HEK293 (cell line): ENCODE measurements at regions not wholly inside any gene's neighbourhood (a gene's known extent, or its start where the extent isn't known, plus 50 kb on each side); places are given as distances from the start of the nearest gene placed in this dataset.

ENCODE experiments used
- CTCF ChIA-PET: fragments of 350-600 bp; formaldehyde crosslinking; extraction: SDS; loops from one replicate; lab custom pipeline; 2021; ENCODE audit warnings: antibody characterized with exemption; lab: Yijun Ruan, JAX
- POLR2A ChIA-PET: fragments of 300-600 bp; formaldehyde crosslinking; extraction: SDS; loops from one replicate; lab custom pipeline; 2020; ENCODE audit warnings: antibody characterized with exemption, inconsistent platforms; lab: Yijun Ruan, JAX
- H3K27ac ChIP-seq: fragments of 200-500 bp; sonication (Bioruptor generic); 2 replicates; pipeline ENCODE4 v1.5.1; 2014; ENCODE audit warnings: low read depth, low read length, control low read depth, inconsistent platforms; ENCODE audit errors: extremely low read depth
- H3K36me3 ChIP-seq, 2 experiments: fragments of 200-500 bp in 1 of 2; sonication (Bioruptor generic) in 1 of 2; 1 replicate in 1 of 2; 2 replicates in 1 of 2; pipeline ENCODE4 v1.5.1; 2014 to 2017; ENCODE audit warnings: inconsistent platforms in 2 of 2, low read length in 2 of 2; ENCODE audit not compliant: control insufficient read depth in 2 of 2, insufficient read depth in 1 of 2
- H3K4me1 ChIP-seq: fragments of 200-500 bp; sonication (Bioruptor generic); 2 replicates; pipeline ENCODE4 v1.5.1; 2014; ENCODE audit warnings: mild to moderate bottlenecking, low read length, inconsistent platforms; ENCODE audit not compliant: control insufficient read depth, insufficient read depth
- H3K4me3 ChIP-seq: 2 replicates; pipeline ENCODE4 v1.5.1; 2011; ENCODE audit warnings: low read depth, mild to moderate bottlenecking, control low read depth, low read length, moderate library complexity
- H3K9me3 ChIP-seq: fragments of 200-500 bp; sonication (Bioruptor generic); 2 replicates; pipeline ENCODE4 v1.5.1; 2014; ENCODE audit warnings: low read depth, low read length, inconsistent platforms; ENCODE audit not compliant: control insufficient read depth, insufficient read depth
- FEZF1 ChIP-seq: fragments of 450-650 bp; formaldehyde crosslinking; IDR thresholded peaks from 2 replicates; pipeline ENCODE4 v1.5.1; 2016; ENCODE audit warnings: missing biosample characterization, missing genetic modification characterization
- OSR2 ChIP-seq: fragments of 450-650 bp; formaldehyde crosslinking; IDR thresholded peaks from 2 replicates; pipeline ENCODE4 v1.5.1; 2016; ENCODE audit warnings: missing biosample characterization, missing genetic modification characterization
- SP7 ChIP-seq: fragments of 450-650 bp; formaldehyde crosslinking; IDR thresholded peaks from 2 replicates; pipeline ENCODE4 v1.5.1; 2016; ENCODE audit warnings: missing biosample characterization, missing genetic modification characterization
- WT1 ChIP-seq: fragments of 450-650 bp; formaldehyde crosslinking; IDR thresholded peaks from 2 replicates; pipeline ENCODE4 v1.5.1; 2016; ENCODE audit warnings: missing biosample characterization, missing genetic modification characterization
- ZBTB20 ChIP-seq: fragments of 450-650 bp; formaldehyde crosslinking; IDR thresholded peaks from 2 replicates; pipeline ENCODE4 v1.5.1; 2016; ENCODE audit warnings: missing biosample characterization, missing genetic modification characterization
- ZNF239 ChIP-seq: fragments of 450-650 bp; formaldehyde crosslinking; IDR thresholded peaks from 2 replicates; pipeline ENCODE4 v1.5.1; 2016; ENCODE audit warnings: missing biosample characterization, missing genetic modification characterization
- ZNF335 ChIP-seq: fragments of 450-650 bp; formaldehyde crosslinking; conservative IDR thresholded peaks from 2 replicates; pipeline ENCODE4 v1.5.1; 2016; ENCODE audit warnings: missing biosample characterization, missing genetic modification characterization
- ZNF350 ChIP-seq: fragments of 450-650 bp; formaldehyde crosslinking; IDR thresholded peaks from 2 replicates; pipeline ENCODE4 v1.5.0; 2017; ENCODE audit warnings: missing biosample characterization, mild to moderate bottlenecking, missing genetic modification characterization
- ZNF391 ChIP-seq: fragments of 450-650 bp; formaldehyde crosslinking; IDR thresholded peaks from 2 replicates; pipeline ENCODE4 v1.5.1; 2016; ENCODE audit warnings: low read depth, missing biosample characterization, missing genetic modification characterization, borderline replicate concordance
- ZNF398 ChIP-seq: fragments of 450-650 bp; formaldehyde crosslinking; IDR thresholded peaks from 2 replicates; pipeline ENCODE4 v1.5.1; 2017; ENCODE audit warnings: missing biosample characterization, missing genetic modification characterization
- ZNF404 ChIP-seq: fragments of 450-650 bp; formaldehyde crosslinking; IDR thresholded peaks from 2 replicates; pipeline ENCODE4 v1.5.1; 2017; ENCODE audit warnings: missing biosample characterization, missing genetic modification characterization
- ZNF510 ChIP-seq: fragments of 450-650 bp; formaldehyde crosslinking; IDR thresholded peaks from 2 replicates; pipeline ENCODE4 v1.5.1; 2018; ENCODE audit warnings: mild to moderate bottlenecking, missing genetic modification characterization, missing biosample characterization; ENCODE audit not compliant: insufficient replicate concordance
- ZNF544 ChIP-seq: fragments of 450-650 bp; formaldehyde crosslinking; IDR thresholded peaks from 2 replicates; pipeline ENCODE4 v1.5.0; 2017; ENCODE audit warnings: missing biosample characterization, missing genetic modification characterization
- ZNF610 ChIP-seq: fragments of 450-650 bp; formaldehyde crosslinking; IDR thresholded peaks from 2 replicates; pipeline ENCODE4 v1.5.1; 2016; ENCODE audit warnings: missing biosample characterization, missing genetic modification characterization, borderline replicate concordance
- ZNF623 ChIP-seq: fragments of 450-650 bp; formaldehyde crosslinking; IDR thresholded peaks from 2 replicates; pipeline ENCODE4 v1.5.1; 2016; ENCODE audit warnings: missing biosample characterization, missing genetic modification characterization
- ZNF76 ChIP-seq: fragments of 450-650 bp; formaldehyde crosslinking; IDR thresholded peaks from 2 replicates; pipeline ENCODE4; 2016; ENCODE audit warnings: low read depth, missing biosample characterization, missing genetic modification characterization, borderline replicate concordance
- TF ChIP-seq, protein P1 (sequence below): fragments of 450-650 bp; formaldehyde crosslinking; IDR thresholded peaks from 2 replicates; pipeline ENCODE4 v1.5.1; 2017; ENCODE audit warnings: missing biosample characterization, missing genetic modification characterization
- TF ChIP-seq, protein P2 (sequence below): fragments of 450-650 bp; formaldehyde crosslinking; IDR thresholded peaks from 2 replicates; pipeline ENCODE4 v1.5.1; 2017; ENCODE audit warnings: missing biosample characterization, missing genetic modification characterization
- TF ChIP-seq, protein P3 (sequence below): fragments of 450-650 bp; formaldehyde crosslinking; IDR thresholded peaks from 2 replicates; pipeline ENCODE4 v1.5.1; 2017; ENCODE audit warnings: missing biosample characterization, missing genetic modification characterization

DNA sequence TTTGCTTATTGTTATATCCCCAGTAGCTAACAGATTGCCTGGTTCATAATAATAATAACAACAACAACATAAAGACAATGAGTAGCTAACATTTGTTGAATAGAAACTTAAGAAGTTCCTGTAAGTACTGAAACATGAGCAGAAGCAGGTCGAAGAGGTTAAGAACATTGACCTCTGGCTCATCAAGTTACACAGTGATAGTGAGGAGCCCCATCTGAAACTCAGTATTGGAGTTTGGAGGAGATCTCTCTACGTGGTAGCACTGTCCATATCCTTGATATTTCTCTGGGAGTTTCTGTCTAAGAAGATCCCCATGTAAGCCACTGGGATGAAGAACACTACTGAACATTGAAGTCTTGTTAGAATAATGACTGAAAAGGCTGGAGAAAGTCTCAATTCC is 600.4 kb downstream of the RFPL4B start:
- Histone ChIP-seq H3K4me3 (no peak overlapping the region), H3K27ac (no peak overlapping the region), H3K9me3 (no peaks in the 10 kb centered on the region), H3K36me3 (no peaks in the 10 kb centered on the region), H3K4me1 (no peaks in the 10 kb centered on the region; the same call in 1 of the 2 replicates)
- CTCF ChIA-PET = interaction anchor here (0.5 to 1.5 kb wide), 2 partner anchors 48 to 69 kb away, joined by 3 to 6 read pairs; no protein-coding TSS in a partner anchor
- POLR2A ChIA-PET = no interaction called here
- TF ChIP-seq ZNF239 (no peak), OSR2 (tag by site-specific recombination) (no peak)

GRCh38 chr6:112951829-112952228 is 604.7 kb downstream of the RFPL4B start:
- TF ChIP-seq ZNF391 (tag by site-specific recombination) (no peak), ZNF610 (tag by site-specific recombination) (no peak), FEZF1 (tag by site-specific recombination) (no peak), ZNF335 (tag by site-specific recombination) (no peak), ZNF623 (no peak), ZNF76 (tag by site-specific recombination) (no peak), ZNF398 (tag by site-specific recombination) (peak; percentile 56), WT1 (tag by site-specific recombination) (peak; percentile 51), OSR2 (tag by site-specific recombination) (peak; percentile 32; the same call in 1 of the 2 replicates), ZNF510 (tag by site-specific recombination) (no peak), ZNF404 (no peak), ZBTB20 (peak; percentile 31; the same call in 1 of the 2 replicates), SP7 (tag by site-specific recombination) (peak; percentile 29; the same call in 1 of the 2 replicates), ZNF350 (tag by site-specific recombination) (0 out of 2 replicates have a peak, but pooled peaks have one; percentile 28), ZNF544 (tag by site-specific recombination) (no peak)
- TF ChIP-seq, protein P1, sequence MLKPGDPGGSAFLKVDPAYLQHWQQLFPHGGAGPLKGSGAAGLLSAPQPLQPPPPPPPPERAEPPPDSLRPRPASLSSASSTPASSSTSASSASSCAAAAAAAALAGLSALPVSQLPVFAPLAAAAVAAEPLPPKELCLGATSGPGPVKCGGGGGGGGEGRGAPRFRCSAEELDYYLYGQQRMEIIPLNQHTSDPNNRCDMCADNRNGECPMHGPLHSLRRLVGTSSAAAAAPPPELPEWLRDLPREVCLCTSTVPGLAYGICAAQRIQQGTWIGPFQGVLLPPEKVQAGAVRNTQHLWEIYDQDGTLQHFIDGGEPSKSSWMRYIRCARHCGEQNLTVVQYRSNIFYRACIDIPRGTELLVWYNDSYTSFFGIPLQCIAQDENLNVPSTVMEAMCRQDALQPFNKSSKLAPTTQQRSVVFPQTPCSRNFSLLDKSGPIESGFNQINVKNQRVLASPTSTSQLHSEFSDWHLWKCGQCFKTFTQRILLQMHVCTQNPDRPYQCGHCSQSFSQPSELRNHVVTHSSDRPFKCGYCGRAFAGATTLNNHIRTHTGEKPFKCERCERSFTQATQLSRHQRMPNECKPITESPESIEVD = peak; percentile 58
- TF ChIP-seq, protein P2, sequence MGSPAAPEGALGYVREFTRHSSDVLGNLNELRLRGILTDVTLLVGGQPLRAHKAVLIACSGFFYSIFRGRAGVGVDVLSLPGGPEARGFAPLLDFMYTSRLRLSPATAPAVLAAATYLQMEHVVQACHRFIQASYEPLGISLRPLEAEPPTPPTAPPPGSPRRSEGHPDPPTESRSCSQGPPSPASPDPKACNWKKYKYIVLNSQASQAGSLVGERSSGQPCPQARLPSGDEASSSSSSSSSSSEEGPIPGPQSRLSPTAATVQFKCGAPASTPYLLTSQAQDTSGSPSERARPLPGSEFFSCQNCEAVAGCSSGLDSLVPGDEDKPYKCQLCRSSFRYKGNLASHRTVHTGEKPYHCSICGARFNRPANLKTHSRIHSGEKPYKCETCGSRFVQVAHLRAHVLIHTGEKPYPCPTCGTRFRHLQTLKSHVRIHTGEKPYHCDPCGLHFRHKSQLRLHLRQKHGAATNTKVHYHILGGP (tag by site-specific recombination) = peak; percentile 71; the same call in 1 of the 2 replicates
- TF ChIP-seq, protein P3, sequence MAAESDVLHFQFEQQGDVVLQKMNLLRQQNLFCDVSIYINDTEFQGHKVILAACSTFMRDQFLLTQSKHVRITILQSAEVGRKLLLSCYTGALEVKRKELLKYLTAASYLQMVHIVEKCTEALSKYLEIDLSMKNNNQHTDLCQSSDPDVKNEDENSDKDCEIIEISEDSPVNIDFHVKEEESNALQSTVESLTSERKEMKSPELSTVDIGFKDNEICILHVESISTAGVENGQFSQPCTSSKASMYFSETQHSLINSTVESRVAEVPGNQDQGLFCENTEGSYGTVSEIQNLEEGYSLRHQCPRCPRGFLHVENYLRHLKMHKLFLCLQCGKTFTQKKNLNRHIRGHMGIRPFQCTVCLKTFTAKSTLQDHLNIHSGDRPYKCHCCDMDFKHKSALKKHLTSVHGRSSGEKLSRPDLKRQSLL = no peak
- ChIA-PET POLR2A (no interaction called here), CTCF (interaction anchor here (1.2 kb wide), 1 partner anchor 169 kb away, joined by 3 read pairs; no protein-coding TSS in a partner anchor)
- Histone ChIP-seq H3K36me3 (no peaks in the 10 kb centered on the region), H3K9me3 (no peaks in the 10 kb centered on the region), H3K4me1 (peaks cover 1% of the 10 kb centered on the region; the same call in 1 of the 2 replicates), H3K27ac (no peak overlapping the region), H3K4me3 (no peak overlapping the region)
